GM19240 (cell line): ENCODE measurements at regions not wholly inside any gene's neighbourhood (a gene's known extent, or its start where the extent isn't known, plus 50 kb on each side); places are given as distances from the start of the nearest gene placed in this dataset.

ENCODE experiments used
- DNase-seq: peaks from one replicate; pipeline ENCODE4 v3.0.0; 2011; ENCODE audit warnings: low spot score; ENCODE audit not compliant: insufficient read length

- no peak for DNase-seq
Observed at GRCh38 chr6:39997101-39997635, 62.9 kb upstream of the MOCS1 start.

- DNase-seq: no peak
Observed at GRCh38 chr6:39995633-39996032, 61.4 kb upstream of the MOCS1 start.

GRCh38 chr6:39992861-39993622, 58.8 kb upstream of the MOCS1 start:
- DNase-seq: no peak
